ENCODE measurements at regions not wholly inside any gene's neighbourhood (a gene's known extent, or its start where the extent isn't known, plus 50 kb on each side); places are given as distances from the start of the nearest gene placed in this dataset.

GRCh38 chr2:19753314-19753713, 148.5 kb downstream of the TTC32 start:
- Histone ChIP-seq H3K27ac (no peak overlapping the region), H3K4me3 (no peak overlapping the region)
- TF ChIP-seq CTCF (IDR thresholded peaks at IDR 0.05), result no peak
- no peak for DNase-seq (ENCODE audit: low spot score)

- no peak for DNase-seq (ENCODE audit: low spot score)
- Histone ChIP-seq H3K27ac (peak overlapping the region in 1 of 2 donors; percentile 34), H3K4me3 (no peak overlapping the region)
- no peak for TF ChIP-seq CTCF (IDR thresholded peaks at IDR 0.05)
These were observed 149.3 kb downstream of the TTC32 start for GRCh38 chr2:19752500-19752899.

GRCh38 chr2:19751631-19752030, 150.2 kb downstream of the TTC32 start:
- peak overlapping the region; percentile 1 to 39 for H3K27ac ChIP-seq
- H3K4me3 ChIP-seq, result no peak overlapping the region
- no peak for TF ChIP-seq CTCF (IDR thresholded peaks at IDR 0.05)
- DNase-seq (ENCODE audit: low spot score), result no peak

GRCh38 chr2:19750136-19750535, 151.6 kb downstream of the TTC32 start:
- DNase-seq (ENCODE audit: low spot score), result peak; percentile 67
- no peak for TF ChIP-seq CTCF (IDR thresholded peaks at IDR 0.05)
- no peak overlapping the region for H3K27ac ChIP-seq
- H3K4me3 ChIP-seq, result no peak overlapping the region

GRCh38 chr2:19749507-19749836, 152.3 kb downstream of the TTC32 start:
- DNase-seq (ENCODE audit: low spot score), result no peak
- Histone ChIP-seq H3K4me3 (no peak overlapping the region), H3K27ac (no peak overlapping the region)
- no peak for TF ChIP-seq CTCF (IDR thresholded peaks at IDR 0.05)

- no peak overlapping the region for H3K4me3 ChIP-seq
- TF ChIP-seq CTCF (IDR thresholded peaks at IDR 0.05), result no peak
- no peak for DNase-seq (ENCODE audit: low spot score)
- peak overlapping the region in 1 of 2 donors; percentile 85 for H3K27ac ChIP-seq
These were observed 152.9 kb downstream of the TTC32 start for GRCh38 chr2:19748711-19749506.

GRCh38 chr2:19748073-19748375, 153.8 kb downstream of the TTC32 start:
- Histone ChIP-seq H3K27ac (peak overlapping the region; percentile 49 to 85), H3K4me3 (no peak overlapping the region)
- peak; percentile 70 for DNase-seq (ENCODE audit: low spot score)
- TF ChIP-seq CTCF (IDR thresholded peaks at IDR 0.05), result no peak
